OCI-LY1 (cell line): ENCODE measurements at regions not wholly inside any gene's neighbourhood (a gene's known extent, or its start where the extent isn't known, plus 50 kb on each side); places are given as distances from the start of the nearest gene placed in this dataset.

Experiments
- H2AFZ ChIP-seq: fragments of 200-600 bp; sonication (generic), shearing (Covaris generic); 2 replicates; pipeline ENCODE4 v1.6.0; 2014; ENCODE audit warnings: antibody characterized with exemption, mild to moderate bottlenecking, low read length
- H3F3A ChIP-seq: fragments of 200-600 bp; sonication (generic), shearing (Covaris generic); 2 replicates; pipeline ENCODE4 v1.6.0; 2014; ENCODE audit warnings: mild to moderate bottlenecking, antibody characterized with exemption, low read length, moderate library complexity; ENCODE audit not compliant: insufficient read depth
- H3K27ac ChIP-seq: fragments of 200-600 bp; sonication (generic); 2 replicates; pipeline ENCODE4 v1.5.1; 2014; ENCODE audit warnings: low read length, mixed run types, mild to moderate bottlenecking, low read depth; ENCODE audit not compliant: poor library complexity, severe bottlenecking
- H3K27me3 ChIP-seq: fragments of 200-600 bp; sonication (generic); 2 replicates; pipeline ENCODE4 v1.6.0; 2014; ENCODE audit warnings: antibody characterized with exemption, mild to moderate bottlenecking, low read length, moderate library complexity; ENCODE audit not compliant: insufficient read depth
- H3K36me3 ChIP-seq: fragments of 200-600 bp; sonication (generic); 2 replicates; pipeline ENCODE4 v1.6.1; 2014; ENCODE audit warnings: mild to moderate bottlenecking, antibody characterized with exemption, low read length, moderate library complexity, mixed read lengths; ENCODE audit not compliant: insufficient read depth
- H3K4me1 ChIP-seq: fragments of 200-600 bp; sonication (generic); 2 replicates; pipeline ENCODE4 v1.5.1; 2014; ENCODE audit warnings: mild to moderate bottlenecking, low read length, moderate library complexity; ENCODE audit not compliant: insufficient read depth, severe bottlenecking
- H3K4me2 ChIP-seq: fragments of 200-600 bp; sonication (generic), shearing (Covaris generic); 2 replicates; pipeline ENCODE4 v1.6.1; 2014; ENCODE audit warnings: low read length
- H3K4me3 ChIP-seq: fragments of 200-600 bp; sonication (generic); 2 replicates; pipeline ENCODE4 v1.5.1; 2014; ENCODE audit warnings: low read length, low read depth, mild to moderate bottlenecking, mixed read lengths; ENCODE audit not compliant: poor library complexity, severe bottlenecking
- H3K79me2 ChIP-seq: fragments of 200-600 bp; shearing (Covaris generic); 2 replicates; pipeline ENCODE4 v1.6.1; 2016; ENCODE audit warnings: mixed run types, low read length, mixed read lengths; ENCODE audit not compliant: insufficient read depth
- H3K9ac ChIP-seq: fragments of 200-600 bp; sonication (generic), shearing (Covaris generic); 2 replicates; pipeline ENCODE4 v1.6.1; 2014; ENCODE audit warnings: mild to moderate bottlenecking, low read length, mixed read lengths
- H3K9me2 ChIP-seq: fragments of 200-600 bp; sonication (generic), shearing (Covaris generic); 2 replicates; pipeline ENCODE4 v1.6.1; 2014; ENCODE audit warnings: low read depth, mild to moderate bottlenecking, low read length, mixed read lengths
- H3K9me3 ChIP-seq: fragments of 200-600 bp; shearing (Covaris generic); 2 replicates; pipeline ENCODE4 v1.6.1; 2014; ENCODE audit warnings: low read length, mixed read lengths
- H4K20me1 ChIP-seq: fragments of 200-600 bp; sonication (generic), shearing (Covaris generic); 2 replicates; pipeline ENCODE4 v1.6.0; 2016; ENCODE audit warnings: mild to moderate bottlenecking, low read length; ENCODE audit not compliant: insufficient read depth
- CTCF ChIP-seq: fragments of 200-600 bp; sonication (generic), shearing (Covaris generic); IDR thresholded peaks from 2 replicates; pipeline ENCODE4 v1.5.1; 2017; ENCODE audit warnings: mild to moderate bottlenecking, antibody characterized with exemption, low read length, moderate library complexity, mixed read lengths
- EZH2 ChIP-seq: fragments of 200-600 bp; sonication (generic), shearing (Covaris generic); IDR thresholded peaks from 2 replicates; pipeline ENCODE4 v1.8.0; 2017; ENCODE audit warnings: borderline replicate concordance, mixed run types, mild to moderate bottlenecking, antibody characterized with exemption, low read length, moderate library complexity, mixed read lengths

GRCh38 chr6:164208371-164208770 lies 793.9 kb downstream of the QKI start:
- H4K20me1 ChIP-seq, result no peaks in the 10 kb centered on the region

GRCh38 chr6:164206807-164207423 lies 792.4 kb downstream of the QKI start:
- no peaks in the 10 kb centered on the region for H3K9me3 ChIP-seq
- H3K36me3 ChIP-seq, result no peaks in the 10 kb centered on the region
- no peaks in the 10 kb centered on the region for H4K20me1 ChIP-seq
- H3K27ac ChIP-seq, result no peak overlapping the region
- H3K9ac ChIP-seq, result no peak overlapping the region
- H2AFZ ChIP-seq, result no peak overlapping the region
- no peak overlapping the region for H3K4me2 ChIP-seq
- H3F3A ChIP-seq, result no peaks in the 10 kb centered on the region
- no peaks in the 10 kb centered on the region for H3K4me1 ChIP-seq
- H3K9me2 ChIP-seq, result no peaks in the 10 kb centered on the region
- TF ChIP-seq CTCF (no peak), EZH2 (no peak)
- H3K79me2 ChIP-seq, result no peaks in the 10 kb centered on the region
- H3K27me3 ChIP-seq, result no peaks in the 10 kb centered on the region
- H3K4me3 ChIP-seq, result no peak overlapping the region

More at GRCh38 chr6:164208371-164208770, 793.9 kb downstream of the QKI start:
- Histone ChIP-seq H3K36me3 (no peaks in the 10 kb centered on the region), H3K27ac (no peak overlapping the region), H3K4me2 (no peak overlapping the region), H2AFZ (no peak overlapping the region), H3K79me2 (no peaks in the 10 kb centered on the region), H3F3A (no peaks in the 10 kb centered on the region), H3K4me1 (no peaks in the 10 kb centered on the region), H3K27me3 (no peaks in the 10 kb centered on the region), H3K9me3 (no peaks in the 10 kb centered on the region), H3K4me3 (no peak overlapping the region), H3K9ac (no peak overlapping the region), H3K9me2 (no peaks in the 10 kb centered on the region)
- TF ChIP-seq CTCF (no peak), EZH2 (no peak)

- H3K4me1 ChIP-seq, result no peaks in the 10 kb centered on the region
- H3K9me3 ChIP-seq, result no peaks in the 10 kb centered on the region
- H3K4me2 ChIP-seq, result no peak overlapping the region
- H2AFZ ChIP-seq, result no peak overlapping the region
- no peaks in the 10 kb centered on the region for H3K36me3 ChIP-seq
- TF ChIP-seq CTCF, result no peak
- no peak for TF ChIP-seq EZH2
- no peak overlapping the region for H3K27ac ChIP-seq
- no peaks in the 10 kb centered on the region for H3F3A ChIP-seq
- H3K27me3 ChIP-seq, result no peaks in the 10 kb centered on the region
- no peaks in the 10 kb centered on the region for H3K9me2 ChIP-seq
- no peak overlapping the region for H3K4me3 ChIP-seq
- no peak overlapping the region for H3K9ac ChIP-seq
- H3K79me2 ChIP-seq, result no peaks in the 10 kb centered on the region
- H4K20me1 ChIP-seq, result no peaks in the 10 kb centered on the region
Measured at GRCh38 chr6:164200071-164200470, 785.6 kb downstream of the QKI start.
